HUES6 (cell line): ENCODE measurements at regions not wholly inside any gene's neighbourhood (a gene's known extent, or its start where the extent isn't known, plus 50 kb on each side); places are given as distances from the start of the nearest gene placed in this dataset.

Experiments
- H3K27ac ChIP-seq: 2 replicates; pipeline ENCODE4 v1.7.0; 2013; ENCODE audit warnings: low read depth, mild to moderate bottlenecking, low read length, inconsistent platforms
- H3K27me3 ChIP-seq: 2 replicates; pipeline ENCODE4 v1.6.1; 2013; ENCODE audit warnings: low read length; ENCODE audit not compliant: control insufficient read depth, insufficient read depth
- H3K36me3 ChIP-seq: 2 replicates; pipeline ENCODE4 v1.6.1; 2013; ENCODE audit warnings: low read length; ENCODE audit not compliant: control insufficient read depth, insufficient read depth
- H3K4me1 ChIP-seq: 2 replicates; pipeline ENCODE4 v1.6.1; 2013; ENCODE audit warnings: low read length; ENCODE audit not compliant: control insufficient read depth, insufficient read depth
- H3K4me3 ChIP-seq: 2 replicates; pipeline ENCODE4 v1.5.1; 2013; ENCODE audit warnings: low read depth, low read length
- H3K9ac ChIP-seq: one replicate; pipeline ENCODE4 v1.6.1; 2013; ENCODE audit warnings: mild to moderate bottlenecking, low read length
- H3K9me3 ChIP-seq: 2 replicates; pipeline ENCODE4 v1.6.1; 2013; ENCODE audit warnings: low read depth, low read length; ENCODE audit not compliant: control insufficient read depth, insufficient read depth

DNA sequence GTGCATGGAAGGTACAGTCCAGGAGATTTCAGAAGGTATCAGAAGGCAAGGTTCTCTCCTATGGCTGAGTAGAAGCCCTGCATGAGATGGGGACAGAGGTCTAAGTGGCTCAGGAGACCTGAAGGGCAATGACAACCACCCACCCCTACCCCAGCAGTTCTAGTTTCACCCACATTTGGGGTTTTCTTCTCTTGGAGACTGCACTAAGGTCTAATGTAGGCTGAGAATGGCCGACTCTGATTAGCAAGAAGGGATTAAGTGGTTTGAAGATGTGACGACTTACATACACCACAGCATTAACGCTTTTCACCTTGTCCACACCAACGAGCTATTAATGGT is 71.7 kb upstream of the SOX5 start:
- peaks cover under 1% of the 10 kb centered on the region; the same call in 1 of the 2 replicates for H3K27me3 ChIP-seq
- H3K9ac ChIP-seq = no peak overlapping the region
- peaks cover 8% of the 10 kb centered on the region; the same call in 1 of the 2 replicates for H3K4me1 ChIP-seq
- H3K27ac ChIP-seq = no peak overlapping the region
- no peaks in the 10 kb centered on the region for H3K9me3 ChIP-seq
- H3K36me3 ChIP-seq = no peaks in the 10 kb centered on the region
- no peak overlapping the region for H3K4me3 ChIP-seq

DNA sequence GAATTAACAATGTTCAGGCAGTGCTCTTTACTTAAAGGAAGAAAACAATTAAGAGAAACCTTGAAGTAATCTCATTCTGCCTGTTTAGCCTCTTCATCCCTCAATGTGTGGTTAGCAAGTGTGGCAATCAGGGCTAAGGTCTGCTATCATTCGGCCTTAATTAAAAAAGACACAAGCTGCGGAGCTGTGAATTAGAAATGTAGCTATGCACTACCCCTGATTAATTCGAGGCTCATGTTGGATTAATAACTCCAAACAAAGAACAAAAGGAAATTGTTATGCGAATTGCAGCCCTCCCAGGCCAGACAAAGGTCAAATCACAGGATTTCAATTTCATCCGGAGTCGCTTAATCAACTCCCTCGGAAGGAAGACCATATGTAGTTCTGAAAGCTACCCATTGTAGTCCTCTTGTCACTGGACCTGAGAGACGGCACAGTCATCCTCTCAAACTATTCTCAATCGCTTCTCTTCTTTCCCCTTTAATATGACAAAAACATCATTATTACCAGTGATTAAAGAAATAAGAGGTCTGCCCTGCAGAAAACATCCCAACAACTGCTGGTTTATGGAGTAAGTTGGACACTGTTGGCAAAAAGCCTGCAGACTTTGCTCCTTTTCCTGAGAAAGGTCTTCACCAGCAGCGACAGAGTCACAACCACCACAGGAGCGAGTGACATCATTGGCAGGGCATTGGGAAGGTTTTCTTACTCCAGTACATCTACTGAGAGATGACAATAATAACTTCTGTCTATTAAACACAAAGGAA is 71.1 kb upstream of the SOX5 start:
- Histone ChIP-seq H3K4me1 (peaks cover 12% of the 10 kb centered on the region; the same call in 1 of the 2 replicates), H3K4me3 (no peak overlapping the region), H3K27ac (no peak overlapping the region), H3K9me3 (no peaks in the 10 kb centered on the region), H3K36me3 (no peaks in the 10 kb centered on the region), H3K27me3 (peaks cover 4% of the 10 kb centered on the region; the same call in 1 of the 2 replicates), H3K9ac (no peak overlapping the region)

DNA sequence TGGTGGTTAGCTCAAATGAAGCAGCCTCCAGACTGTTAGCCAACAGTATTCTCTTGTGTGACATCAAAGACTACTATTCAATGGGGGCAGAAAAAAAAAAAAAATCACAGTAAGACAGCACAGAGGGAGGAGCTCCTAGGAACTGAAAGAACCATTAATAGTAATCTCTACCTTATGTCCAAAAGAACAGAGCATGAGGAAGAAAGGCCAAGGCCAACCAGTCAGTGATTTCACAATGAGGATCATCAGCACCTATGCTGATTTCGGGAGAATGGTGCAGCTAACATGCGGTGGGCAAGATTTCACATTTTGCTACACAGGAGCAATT is 66.3 kb upstream of the SOX5 start:
- Histone ChIP-seq H3K27me3 (peaks cover 4% of the 10 kb centered on the region; the same call in 1 of the 2 replicates), H3K4me3 (no peak overlapping the region), H3K4me1 (peaks cover 17% of the 10 kb centered on the region; the same call in 1 of the 2 replicates), H3K9me3 (no peaks in the 10 kb centered on the region), H3K9ac (no peak overlapping the region), H3K36me3 (no peaks in the 10 kb centered on the region), H3K27ac (no peak overlapping the region)

DNA sequence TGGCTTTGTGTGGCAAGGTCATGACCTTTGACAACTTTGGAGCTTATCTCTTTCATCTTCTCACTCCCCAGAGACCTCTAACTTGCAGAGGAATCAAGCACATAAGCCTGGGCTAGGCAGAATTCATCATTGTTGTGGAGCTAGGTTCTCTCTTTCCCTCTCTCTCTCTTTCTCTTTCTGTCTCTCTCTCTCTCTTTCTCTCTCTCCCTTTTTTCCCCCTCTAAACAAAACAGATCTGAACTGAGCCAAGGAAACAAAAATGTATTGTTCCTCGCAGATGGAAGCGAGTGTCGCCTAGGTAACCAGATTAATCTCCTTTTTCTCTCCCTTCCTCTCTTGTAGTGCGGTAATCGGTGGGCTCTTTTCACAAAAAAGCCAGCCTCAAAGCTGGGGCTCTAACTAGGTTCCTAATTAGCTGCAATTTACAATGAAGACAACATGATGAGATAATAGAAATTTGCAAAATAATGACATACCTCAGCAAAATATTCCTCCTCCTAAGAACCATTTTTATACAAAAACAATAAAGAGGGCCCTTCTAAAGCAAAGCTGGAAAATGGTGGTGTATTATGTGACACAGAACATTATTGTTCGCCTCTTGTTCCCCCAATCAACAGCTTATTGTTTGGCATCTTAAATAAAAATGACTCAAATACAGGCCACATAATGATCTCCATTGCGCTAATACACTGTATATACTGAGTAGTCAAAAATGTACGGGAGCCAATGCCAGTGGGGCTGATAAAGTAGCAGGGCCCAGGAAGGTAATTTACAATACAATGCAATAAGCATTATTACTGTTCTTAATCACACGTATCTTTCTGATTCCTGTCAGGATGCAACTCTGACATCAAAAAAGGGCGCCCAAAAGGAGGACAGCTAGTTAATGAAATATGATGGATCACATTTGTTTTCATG is 65.7 kb upstream of the SOX5 start:
- peaks cover 4% of the 10 kb centered on the region; the same call in 1 of the 2 replicates for H3K27me3 ChIP-seq
- H3K9ac ChIP-seq = no peak overlapping the region
- H3K4me1 ChIP-seq = peaks cover 13% of the 10 kb centered on the region; the same call in 1 of the 2 replicates
- H3K27ac ChIP-seq = no peak overlapping the region
- H3K36me3 ChIP-seq = no peaks in the 10 kb centered on the region
- no peaks in the 10 kb centered on the region for H3K9me3 ChIP-seq
- no peak overlapping the region for H3K4me3 ChIP-seq

DNA sequence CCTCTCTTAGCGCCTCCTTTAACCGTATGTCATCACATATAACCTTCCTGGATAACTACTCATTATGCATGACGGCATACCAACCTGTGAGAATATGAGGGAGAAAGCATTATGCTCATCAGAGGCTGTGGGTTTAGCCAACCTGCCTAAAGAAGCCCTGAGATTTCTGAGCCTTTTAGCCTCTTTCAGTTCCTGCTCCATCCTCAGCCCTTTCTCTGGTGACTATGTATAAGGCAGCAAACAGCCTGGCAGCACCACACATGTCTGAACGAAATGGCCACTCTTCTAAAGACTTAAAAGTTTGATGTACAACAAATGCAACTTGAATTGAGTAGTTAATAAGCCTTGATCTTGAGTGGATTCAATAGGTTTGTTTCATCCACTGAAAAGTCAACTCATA is 64.8 kb upstream of the SOX5 start:
- no peak overlapping the region for H3K9ac ChIP-seq
- no peak overlapping the region for H3K27ac ChIP-seq
- H3K4me3 ChIP-seq = no peak overlapping the region
- no peaks in the 10 kb centered on the region for H3K9me3 ChIP-seq
- H3K36me3 ChIP-seq = no peaks in the 10 kb centered on the region
- H3K27me3 ChIP-seq = peaks cover 4% of the 10 kb centered on the region; the same call in 1 of the 2 replicates
- H3K4me1 ChIP-seq = peaks cover 12% of the 10 kb centered on the region; the same call in 1 of the 2 replicates

DNA sequence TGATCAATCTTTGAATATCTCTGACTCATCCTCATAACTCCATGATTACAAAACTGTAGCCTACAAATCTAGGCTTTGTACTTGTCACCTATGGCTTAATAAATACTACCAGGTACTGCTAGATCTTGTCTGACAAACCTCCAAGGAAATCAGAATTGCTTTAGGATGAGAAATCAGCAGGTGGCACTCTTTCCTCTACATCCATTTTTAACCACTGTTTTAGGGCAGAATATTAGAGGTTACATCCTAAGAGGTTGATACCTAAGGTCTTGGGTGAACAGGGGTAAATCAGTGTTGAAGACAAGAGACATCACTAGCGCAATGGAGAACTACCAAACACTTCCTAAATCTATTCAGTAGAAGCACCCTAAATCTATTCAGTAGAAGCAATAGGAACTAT is 63.1 kb upstream of the SOX5 start:
- peaks cover 4% of the 10 kb centered on the region; the same call in 1 of the 2 replicates for H3K27me3 ChIP-seq
- H3K9ac ChIP-seq = no peak overlapping the region
- no peaks in the 10 kb centered on the region for H3K36me3 ChIP-seq
- no peak overlapping the region for H3K4me3 ChIP-seq
- H3K9me3 ChIP-seq = no peaks in the 10 kb centered on the region
- peaks cover 12% of the 10 kb centered on the region; the same call in 1 of the 2 replicates for H3K4me1 ChIP-seq
- H3K27ac ChIP-seq = no peak overlapping the region

DNA sequence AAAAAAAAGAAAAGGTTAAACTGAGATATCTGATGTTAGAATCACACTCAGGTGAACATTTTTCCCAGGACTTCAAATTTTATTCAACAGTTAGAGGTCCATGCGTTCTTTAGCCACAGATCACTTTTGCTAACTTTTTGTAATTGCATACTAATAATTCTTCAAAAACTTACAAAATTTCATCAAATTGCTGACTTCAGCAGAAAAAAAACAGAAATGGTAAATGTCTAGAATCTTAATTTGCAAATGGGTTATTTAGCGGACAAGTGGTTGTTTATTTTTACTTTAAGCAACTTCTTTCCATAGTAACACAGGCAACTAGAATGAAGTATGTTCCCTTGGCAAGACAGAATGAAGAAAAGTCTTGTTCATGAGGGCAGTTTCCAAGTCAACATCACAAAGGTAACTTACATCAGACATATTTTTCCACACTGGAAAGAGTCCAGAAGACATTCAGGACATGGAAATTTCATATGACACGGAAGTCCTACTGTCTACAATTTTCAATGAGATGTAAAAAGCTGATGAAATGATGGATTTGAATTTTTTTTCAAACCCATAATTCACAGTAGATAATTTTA is 62.5 kb upstream of the SOX5 start:
- H3K9me3 ChIP-seq = no peaks in the 10 kb centered on the region
- H3K9ac ChIP-seq = no peak overlapping the region
- no peak overlapping the region for H3K4me3 ChIP-seq
- H3K27me3 ChIP-seq = peaks cover 4% of the 10 kb centered on the region; the same call in 1 of the 2 replicates
- peaks cover 12% of the 10 kb centered on the region; the same call in 1 of the 2 replicates for H3K4me1 ChIP-seq
- no peaks in the 10 kb centered on the region for H3K36me3 ChIP-seq
- H3K27ac ChIP-seq = no peak overlapping the region

DNA sequence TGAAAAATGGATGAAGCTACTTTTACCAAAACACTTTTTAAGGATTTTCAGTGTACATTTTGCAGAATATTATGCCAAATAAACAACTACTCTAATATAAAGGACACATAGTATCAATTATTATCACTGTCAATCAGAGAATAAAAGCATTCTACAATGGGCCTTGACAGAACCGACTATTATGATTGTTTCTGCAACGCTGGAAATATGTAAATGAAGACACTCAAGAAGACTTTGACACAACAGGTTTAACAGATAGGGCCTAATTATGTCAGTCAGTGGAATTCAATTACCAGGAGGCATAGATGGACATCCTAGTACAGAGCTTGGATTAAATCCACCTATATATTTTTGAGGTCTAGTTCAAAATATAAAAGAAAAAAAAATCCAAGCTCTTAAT is 58.7 kb upstream of the SOX5 start:
- H3K9me3 ChIP-seq = no peaks in the 10 kb centered on the region
- H3K4me1 ChIP-seq = no peaks in the 10 kb centered on the region
- H3K27ac ChIP-seq = no peak overlapping the region
- H3K4me3 ChIP-seq = no peak overlapping the region
- no peaks in the 10 kb centered on the region for H3K27me3 ChIP-seq
- no peak overlapping the region for H3K9ac ChIP-seq
- H3K36me3 ChIP-seq = no peaks in the 10 kb centered on the region
